OCI-M1 (cell line): ENCODE measurements at regions not wholly inside any gene's neighbourhood (a gene's known extent, or its start where the extent isn't known, plus 50 kb on each side); places are given as distances from the start of the nearest gene placed in this dataset.
"Not testable (repeated sequence)": the region's sequence is repeated elsewhere in the genome, so short reads cannot be mapped to it uniquely, and the experiment has no call there.

Source experiments
- DNase-seq: peaks from one replicate; lab custom pipeline; 2025; lab: John Stamatoyannopoulos, UW

DNA sequence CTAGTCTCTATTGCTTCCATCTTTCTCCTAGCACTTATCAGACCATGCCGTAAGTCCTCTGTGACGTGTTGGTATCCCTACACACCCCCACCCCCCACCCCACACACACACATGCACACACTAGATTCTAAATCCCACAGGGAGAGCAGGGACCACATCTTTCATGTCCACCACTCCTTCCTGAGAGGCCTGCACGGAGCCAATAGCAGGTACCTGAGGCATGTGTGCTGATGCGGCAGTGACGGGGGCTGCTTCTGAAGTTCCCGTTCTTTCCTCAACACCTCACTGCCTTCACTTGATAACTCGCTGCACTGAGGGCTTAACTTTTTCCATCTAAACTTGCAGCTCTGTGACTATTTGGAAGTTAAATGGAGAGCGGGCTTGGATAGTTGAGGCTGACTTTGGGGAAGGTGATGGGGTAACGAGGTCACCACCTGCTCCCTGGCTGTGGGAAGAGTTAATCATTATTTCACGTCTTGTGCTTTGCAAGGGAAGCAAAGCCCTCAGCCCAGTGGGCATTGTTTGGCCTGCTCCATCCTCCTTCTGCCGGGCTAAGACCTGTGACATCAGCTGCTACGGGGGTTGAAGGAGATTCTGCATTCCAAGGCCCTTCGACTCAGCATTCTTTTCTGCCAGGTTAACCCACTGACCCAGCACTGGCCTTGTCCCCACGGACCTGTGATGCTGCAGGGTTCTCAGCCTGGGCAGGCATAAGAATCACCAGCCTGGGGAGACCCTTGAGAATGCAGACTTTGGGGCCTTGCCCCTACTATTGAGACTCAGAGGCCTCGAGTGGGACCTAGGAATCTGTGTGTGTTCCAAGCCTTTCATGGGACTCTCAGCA is 187.8 kb downstream of the ANKRD60 start:
- no peak for DNase-seq

DNA sequence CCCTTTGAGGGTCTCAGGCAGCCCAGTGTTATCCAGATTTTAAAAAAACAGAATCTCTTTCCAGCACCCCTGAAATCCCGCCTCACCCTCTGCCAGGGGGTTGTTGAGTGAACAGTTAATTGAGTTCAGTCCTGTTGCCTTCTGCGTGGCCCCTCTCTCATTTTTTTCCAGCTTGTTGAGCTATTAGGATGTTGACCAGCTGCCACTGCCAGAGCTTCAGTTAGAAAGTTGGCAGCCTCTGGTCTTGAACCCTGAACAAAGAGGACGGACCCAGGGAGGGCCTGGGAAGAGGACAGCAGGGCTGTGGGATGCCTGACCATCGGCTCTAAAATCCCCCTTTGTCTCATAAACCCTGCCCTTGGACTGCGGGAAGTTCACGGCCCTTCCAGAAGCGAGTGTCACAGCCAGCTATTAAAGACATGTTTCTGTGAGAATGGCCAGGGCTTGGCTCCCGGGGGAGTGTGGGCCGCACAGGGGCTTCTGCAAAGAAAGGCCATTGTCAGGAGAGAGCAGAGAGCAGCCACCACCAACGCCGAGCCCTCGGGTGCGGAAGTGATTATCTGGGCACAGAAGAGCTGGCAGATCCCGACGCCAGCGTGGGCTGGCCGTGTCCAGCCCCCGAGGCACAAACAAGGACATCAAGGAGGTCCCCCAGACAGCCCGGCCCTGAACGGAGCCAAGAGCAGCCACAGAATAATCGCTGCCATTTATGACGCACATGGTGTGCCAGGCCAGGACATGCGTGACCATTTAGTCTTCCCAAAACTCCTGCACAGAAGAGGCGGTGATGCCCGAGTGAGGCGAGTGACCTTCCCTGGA is 189.0 kb downstream of the ANKRD60 start:
- DNase-seq, result no peak

DNA sequence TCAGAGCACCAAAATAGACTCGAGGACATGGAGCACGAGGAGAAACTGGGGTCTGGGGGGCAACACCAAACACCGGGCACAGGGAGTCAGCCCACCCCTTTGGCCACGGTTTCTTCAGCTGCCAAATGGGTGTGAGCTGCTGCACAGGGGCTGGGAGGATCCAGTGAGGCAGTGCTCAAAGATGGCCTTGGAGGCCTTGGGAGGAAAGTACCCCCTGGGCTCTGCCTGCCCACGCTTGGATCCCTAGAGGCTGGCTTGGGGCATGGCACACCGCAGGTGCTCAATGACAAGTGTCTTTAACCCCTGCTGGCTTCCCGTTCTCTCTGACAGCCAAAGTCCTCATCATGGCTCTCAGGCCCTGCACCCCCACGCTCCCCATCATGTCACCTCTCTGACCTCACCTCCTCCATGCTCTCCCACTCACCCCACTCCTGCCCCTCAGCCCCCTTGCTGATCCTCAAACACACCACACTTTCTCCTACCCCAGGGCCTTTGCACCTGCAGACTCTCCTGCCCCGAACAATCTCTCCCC is 190.3 kb downstream of the ANKRD60 start:
- DNase-seq, result no peak

DNA sequence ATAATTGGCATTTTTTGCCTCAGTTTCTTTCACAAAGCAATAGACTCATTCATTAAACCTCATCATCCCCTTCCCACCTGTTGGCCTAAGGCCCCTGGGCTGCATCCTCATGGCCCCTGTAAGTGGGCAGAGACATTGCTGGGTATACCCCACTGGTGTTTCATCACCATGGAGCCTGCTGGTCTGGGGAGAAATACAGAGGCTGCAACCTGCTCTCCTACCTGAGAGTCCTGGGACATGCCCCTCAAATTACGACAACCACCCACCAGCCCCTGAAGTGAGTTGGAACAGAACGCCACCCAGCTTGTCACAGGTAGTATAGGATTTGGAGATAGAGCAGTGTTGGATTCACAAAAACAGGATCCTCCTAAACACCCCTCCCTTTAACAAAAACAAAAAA is 190.8 kb downstream of the ANKRD60 start:
- DNase-seq, result no peak

DNA sequence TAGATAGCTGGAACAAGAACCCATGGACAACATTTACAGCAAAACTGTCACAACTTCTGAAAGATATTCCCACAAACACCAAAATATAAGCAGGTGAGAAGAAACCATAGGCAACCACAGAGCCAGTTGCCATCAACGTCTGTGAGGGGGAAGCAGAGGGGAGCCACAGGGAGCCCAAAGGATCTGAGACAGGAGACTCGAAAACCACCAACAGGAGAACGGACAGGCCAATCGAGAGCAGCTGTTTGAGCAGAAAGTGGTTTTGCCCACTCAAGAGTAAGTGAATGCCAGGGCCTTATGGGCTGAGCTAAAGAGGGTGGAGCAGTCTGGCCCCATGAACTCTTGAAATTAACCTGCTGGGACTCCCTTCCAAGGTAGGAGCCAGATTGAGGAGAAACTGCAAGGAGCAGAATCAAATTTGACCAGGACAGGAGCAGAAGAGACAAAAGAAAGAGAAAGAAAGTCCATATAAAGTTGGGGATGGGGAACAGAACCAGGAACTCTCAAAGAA is 195.4 kb downstream of the ANKRD60 start:
- no peak for DNase-seq

DNA sequence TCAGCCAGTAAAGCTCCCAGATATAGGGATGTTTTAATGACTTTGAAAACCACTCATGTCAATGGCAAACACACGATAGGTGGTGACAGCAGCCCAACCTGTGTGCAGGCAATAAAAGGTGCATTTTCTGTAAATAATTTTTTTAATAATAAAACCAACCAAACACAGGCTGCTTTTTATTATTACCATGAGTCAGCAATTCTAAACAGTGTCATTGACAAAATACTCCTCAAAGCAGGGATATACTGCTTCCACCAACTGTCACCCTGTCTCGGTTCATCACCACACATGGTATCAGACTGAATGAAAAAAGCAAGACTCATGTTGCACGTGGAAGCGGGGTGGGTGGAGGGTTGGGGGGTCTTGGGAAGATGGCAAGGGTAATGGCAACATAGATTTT is 195.9 kb downstream of the ANKRD60 start:
- no peak for DNase-seq

DNA sequence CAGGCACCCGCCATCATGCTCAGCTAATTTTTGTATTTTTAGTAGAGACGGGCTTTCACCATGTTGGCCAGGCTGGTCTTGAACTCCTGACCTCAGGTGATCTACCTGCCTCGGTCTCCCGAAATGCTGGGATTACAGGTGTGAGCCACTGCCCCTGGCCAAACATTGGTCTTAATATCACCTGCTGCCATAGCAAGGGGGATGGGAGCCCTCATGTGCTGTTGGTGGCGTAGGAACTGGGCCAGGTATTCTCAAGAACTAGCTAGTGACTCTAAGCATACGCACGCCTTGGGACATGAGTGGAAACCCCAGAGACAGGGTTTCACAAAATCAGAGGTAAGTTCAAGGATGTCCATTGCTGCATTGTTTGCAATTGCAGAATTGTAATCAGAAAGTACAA is 197.1 kb downstream of the ANKRD60 start:
- not testable (repeated sequence) for DNase-seq

DNA sequence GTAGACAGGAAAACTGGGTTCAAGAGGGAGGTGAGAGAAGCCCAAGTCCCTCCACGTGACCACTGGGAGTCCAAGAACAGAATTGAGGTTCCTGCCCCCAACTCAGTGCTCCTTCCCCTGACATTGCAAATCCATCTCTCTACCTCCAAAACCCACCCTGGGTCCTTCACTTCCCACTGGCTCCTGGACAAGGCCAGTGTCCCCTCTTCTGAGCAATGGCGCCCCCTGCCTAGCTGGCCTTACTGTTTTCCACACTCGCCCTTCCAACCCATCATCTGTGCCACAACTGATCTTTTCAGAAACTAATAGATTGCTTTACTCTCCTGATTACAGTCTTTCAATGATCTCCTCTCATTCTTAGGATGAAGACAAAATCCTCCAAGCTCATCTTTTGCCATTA is 200.3 kb downstream of the ANKRD60 start:
- no peak for DNase-seq

DNA sequence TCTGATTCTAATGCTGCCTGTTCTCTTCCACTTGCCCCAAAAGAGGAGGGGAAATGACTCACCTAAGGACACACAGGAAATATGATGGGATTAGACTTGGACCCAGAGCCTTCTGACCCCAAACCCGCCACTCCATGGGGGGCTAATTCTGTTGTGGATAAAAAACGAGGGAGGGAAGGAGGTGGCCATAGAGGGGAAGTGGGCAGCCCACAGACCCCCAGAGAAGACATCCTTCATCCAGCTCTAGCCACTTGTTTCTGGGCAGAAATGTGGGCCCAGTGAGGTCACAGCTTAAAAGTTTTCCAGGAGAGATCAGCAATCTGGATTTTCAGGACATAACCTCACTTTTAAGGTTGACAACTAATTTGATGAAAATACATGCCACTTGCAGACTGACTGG is 202.1 kb downstream of the ANKRD60 start:
- no peak for DNase-seq

DNA sequence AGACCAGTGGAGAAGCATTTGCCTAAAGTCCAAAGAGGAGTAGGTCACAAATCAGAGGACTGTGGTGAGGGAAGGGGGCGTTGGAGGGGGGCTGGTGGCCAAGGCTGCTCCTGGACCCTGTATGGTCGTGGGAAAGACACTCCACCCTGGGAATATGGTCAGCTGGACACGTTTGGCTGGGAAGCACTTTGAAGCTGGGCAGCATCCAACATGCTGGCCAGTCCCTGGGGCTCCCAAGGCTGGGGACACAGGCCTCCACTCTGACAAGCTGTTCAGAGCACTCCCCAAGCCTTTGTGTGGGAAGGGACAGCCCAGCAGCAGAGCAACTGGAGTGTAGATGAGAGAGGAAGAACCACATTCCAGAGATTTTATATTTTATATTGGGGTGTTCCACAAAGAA is 203.2 kb downstream of the ANKRD60 start:
- no peak for DNase-seq

DNA sequence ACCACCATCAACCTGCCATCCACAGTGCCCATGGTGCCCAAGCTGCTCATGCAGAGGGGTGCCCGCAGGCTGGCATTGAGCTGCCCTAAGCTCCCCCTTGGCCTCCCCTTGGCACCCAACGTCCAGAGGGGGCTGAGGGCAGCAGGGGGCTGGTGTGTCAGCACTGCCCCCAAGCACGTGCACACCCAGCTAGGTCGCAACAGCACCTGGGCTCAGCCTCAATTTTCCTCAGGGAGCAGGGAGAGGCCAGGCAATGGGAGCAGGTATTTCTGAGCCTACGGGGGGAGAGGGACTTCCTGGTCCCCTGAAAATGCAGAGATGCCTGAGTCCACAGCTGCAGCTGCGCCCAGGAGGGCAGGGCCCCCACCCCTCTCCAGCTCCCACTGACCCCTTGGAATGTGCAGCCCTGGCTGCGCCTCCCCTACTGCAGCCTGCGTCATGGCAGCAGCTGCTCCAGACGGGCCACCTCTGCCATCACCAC is 204.2 kb downstream of the ANKRD60 start:
- no peak for DNase-seq

DNA sequence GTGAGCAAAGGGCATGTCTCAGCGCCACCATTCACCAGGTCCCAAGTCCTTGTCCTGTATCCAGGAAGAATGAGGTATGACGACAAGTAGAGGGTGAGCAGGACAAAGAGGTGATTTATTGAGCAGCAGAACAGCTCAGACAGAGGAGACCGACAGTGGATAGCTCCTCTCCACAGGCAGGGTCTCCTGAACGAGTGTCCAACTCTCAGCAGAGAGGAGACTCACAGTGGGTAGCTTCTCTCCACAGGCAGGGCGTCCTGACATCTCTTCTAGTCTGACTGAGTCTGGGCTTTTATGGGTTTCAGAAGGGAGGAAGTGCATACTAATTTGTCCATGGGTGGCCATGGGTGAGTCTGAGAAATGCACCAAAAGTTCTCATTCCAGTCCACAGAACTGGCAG is 204.7 kb downstream of the ANKRD60 start:
- DNase-seq, result no peak

DNA sequence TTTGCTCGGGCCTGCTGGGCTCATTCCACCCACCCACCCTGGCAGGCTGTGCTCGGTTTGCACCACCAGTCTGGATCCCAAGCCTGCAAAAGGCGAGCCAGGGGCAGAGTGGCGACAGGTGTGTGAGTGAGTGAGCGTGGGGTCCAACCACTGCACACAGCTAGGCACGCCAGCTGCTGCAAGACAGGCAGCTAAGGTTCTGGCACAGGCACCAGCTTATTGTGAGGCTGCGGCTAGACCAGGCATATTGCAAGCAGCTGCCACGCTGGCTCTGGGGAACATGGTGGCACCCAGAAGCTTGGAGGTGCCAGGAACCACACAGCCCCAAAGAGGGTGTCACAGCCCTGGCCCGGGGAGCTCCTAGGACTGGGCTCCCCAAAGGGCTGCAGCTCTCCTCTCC is 205.1 kb downstream of the ANKRD60 start:
- DNase-seq, result no peak

DNA sequence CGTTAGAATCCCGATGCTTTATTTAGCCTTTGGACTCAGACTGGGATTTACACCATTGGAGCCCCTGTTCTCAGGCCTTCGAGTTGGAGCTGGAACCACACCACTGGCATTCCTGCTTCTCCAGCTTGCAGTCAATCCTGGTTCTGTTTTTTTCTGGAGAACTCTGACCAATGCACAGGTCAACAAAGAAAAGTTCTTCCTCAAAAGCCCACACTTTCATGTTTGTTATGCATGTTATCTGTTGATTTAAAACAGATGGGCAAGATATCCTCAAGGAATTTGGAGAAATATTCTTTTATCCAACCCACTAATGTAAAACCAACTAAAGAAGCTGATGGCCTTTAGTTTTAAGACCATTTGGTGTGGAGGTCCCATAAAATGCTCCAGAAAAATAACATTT is 205.7 kb downstream of the ANKRD60 start:
- no peak for DNase-seq

DNA sequence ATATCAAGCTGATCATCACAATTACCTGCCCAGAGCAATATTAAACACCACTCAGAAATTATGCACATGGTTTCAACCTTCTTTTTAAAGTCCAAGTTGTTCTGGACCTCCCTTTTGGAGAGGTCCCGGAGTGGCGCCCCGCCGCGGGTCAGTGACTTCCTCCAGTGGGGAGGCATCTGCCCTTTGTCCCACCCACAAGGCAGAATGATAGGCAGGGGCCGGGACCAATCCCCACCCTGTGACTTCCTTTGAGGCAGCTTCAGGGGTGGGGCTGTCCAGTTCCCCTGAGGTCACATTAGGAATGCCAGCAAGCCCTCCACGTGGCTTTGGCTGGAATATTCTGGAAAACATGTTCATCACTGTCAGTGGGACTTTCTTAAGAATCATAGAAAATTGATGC is 207.0 kb downstream of the ANKRD60 start:
- DNase-seq, result no peak

DNA sequence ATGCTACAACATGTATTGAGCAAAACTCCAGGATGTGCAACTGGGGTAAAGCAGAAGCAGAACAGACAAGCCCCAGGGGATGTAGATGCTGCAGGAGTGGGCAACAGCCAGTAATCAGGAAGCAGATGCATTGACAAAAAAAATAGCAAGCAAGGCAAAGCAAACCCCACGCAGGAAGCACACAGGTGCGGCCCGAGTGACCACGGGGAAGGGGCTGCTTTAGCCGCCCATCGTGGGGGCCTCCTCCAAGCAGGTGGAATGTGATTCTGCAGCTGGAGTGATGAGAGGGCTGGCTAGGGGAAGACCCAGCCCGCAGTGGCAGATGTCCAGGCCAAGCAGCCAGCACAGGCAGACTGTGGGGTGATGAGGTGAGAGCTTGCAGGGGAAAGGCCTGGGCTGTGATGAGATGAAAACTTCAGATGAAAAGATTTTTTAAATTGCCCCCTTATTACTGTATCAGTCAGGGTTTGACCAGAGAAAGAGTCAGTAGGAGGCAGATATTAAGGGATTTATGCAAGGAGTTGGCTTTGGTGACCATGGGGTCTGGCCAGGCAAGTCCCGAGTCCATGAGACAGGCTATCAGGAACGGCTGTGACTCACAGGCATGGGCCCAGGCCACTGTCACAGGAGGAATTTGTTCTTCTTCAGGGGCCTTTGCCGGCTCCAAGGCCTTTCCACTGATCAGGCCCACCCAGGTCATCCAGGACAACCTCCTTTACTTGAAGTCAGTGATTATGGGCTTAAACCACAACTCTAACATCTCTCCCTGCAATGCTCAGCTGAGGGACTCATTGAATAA is 207.6 kb downstream of the ANKRD60 start:
- DNase-seq, result no peak

DNA sequence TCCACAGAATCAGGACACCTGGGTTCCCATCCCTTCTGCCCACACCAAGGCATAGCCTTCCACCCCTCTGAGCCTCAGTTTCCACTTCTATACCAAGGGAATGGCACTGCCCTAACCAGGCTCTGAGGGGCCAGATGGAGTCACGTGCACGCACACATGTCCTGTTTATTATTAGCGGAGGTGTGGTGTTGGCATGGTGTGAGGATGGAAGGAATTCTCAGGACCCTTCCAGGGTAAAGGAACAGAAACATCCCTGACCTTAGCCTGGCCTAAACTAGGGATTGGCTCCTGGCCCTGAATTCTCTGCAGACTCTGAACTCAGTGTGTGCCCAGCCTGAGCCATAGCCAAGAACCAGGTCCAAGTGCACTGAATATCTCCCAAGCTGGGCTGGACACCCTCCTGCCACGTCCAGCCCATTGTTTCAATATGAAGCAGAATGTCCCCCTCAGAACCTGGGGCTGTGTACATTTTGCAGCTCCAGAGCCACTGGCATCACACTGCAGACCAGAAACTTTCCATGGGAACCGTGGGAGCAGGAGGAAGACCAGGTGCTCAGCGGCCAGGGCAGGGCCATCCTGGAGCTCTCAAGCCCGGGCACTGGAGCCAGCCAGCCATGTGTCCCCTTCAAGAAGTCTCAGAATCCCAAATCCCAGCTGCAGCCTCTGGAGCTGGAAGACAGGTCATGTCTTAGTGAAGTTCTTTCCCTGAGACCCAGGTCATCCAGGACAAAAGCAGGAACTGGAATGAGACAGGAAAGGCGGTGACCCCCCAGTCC is 208.4 kb downstream of the ANKRD60 start:
- DNase-seq, result no peak

DNA sequence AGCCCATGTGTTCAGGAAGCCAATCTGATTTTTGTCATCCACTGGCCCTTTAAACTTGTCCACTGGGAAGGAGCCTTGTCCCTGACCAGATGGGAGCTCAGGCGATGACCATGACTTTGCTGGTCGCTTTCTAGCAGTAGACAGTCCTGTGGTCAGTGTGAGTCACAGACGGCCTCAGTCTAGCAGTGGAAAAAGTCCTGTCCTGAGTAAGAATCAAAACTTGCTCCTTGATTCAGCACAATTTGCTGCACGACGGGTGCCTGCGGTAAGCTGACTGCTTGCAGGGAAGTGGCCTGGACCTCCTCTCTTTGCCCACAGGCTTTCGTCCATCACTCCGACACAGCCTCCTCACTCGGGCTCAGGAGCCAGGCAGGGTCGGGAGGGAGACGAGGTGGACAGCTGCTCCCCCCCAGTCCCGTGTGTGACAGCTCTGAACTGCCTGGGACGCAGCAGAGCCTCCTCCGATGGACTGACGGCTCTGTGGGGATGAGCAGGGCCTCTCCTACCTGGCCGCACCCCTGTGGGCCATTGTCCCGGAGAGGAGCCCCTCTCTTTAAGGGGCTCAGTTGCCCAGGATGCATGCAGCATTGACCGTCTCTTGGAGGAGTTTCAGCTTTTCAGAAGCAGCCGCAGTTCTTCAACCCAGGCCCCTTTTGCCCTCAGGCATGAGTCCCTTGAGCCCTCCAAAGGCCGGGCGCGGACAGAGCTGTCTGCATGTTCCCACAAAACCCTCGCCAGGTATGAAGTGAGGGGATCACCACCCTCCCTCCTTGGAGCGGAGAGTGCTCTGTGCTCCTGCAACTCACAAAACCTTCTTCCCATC is 209.2 kb downstream of the ANKRD60 start:
- DNase-seq, result no peak

DNA sequence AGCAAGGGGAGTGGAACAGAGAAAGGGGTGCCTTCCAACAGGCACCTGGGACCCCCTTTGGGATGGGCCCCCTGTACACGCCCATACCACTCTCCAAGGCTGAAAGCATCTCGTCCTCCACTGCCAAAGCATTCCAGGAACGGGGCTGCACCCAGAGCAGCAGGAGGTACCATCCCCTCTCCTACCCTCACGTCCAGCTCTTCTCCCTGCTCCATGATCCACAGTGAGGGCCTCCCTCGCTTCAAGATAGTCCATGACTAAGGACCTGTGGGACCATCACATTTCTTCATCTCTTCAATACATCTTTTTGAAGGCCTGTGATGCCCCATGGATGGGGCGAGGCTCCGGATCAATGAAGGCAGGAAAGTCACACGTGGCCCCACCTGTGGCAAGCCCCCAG is 209.9 kb downstream of the ANKRD60 start:
- DNase-seq, result no peak

DNA sequence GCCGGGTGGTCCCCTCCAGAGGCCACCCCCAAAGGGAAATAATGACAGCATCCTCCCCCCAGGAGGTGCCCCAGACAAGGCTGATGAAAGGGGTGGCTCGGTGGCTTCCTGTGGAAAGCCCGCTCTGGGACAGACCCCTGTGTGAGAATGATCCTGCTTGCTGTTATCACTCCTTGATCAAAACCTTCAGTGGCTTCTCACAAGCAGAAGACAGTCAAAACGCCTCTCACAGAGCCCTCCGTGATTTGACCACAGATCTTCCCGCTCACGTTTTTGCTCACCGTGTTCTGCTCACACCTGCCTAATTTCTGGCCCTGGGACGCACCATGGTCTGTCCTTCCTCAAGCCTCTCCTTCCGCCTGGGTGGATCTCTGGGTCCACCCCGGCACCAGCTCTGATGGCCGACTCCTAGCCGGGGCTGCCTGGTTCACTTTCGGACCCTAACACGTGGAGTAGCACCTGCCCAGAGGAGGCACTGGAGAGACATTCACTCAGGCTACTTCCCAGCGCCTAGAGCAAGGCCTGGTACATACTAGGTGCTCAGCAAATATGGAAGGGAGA is 210.4 kb downstream of the ANKRD60 start:
- no peak for DNase-seq
